GM21619 (cell line): ENCODE measurements at regions not wholly inside any gene's neighbourhood (a gene's known extent, or its start where the extent isn't known, plus 50 kb on each side); places are given as distances from the start of the nearest gene placed in this dataset.
A peak's percentile ranks its signal among the peaks of the same experiment; 100 is the strongest.
"Not testable (repeated sequence)": the region's sequence is repeated elsewhere in the genome, so short reads cannot be mapped to it uniquely, and the experiment has no call there.

Experiments
- ATAC-seq: cut with Tn5 transposase; IDR thresholded peaks from one replicate; pipeline ENCODE4 v1.9.1; 2021; ENCODE audit not compliant: unreplicated experiment

DNA sequence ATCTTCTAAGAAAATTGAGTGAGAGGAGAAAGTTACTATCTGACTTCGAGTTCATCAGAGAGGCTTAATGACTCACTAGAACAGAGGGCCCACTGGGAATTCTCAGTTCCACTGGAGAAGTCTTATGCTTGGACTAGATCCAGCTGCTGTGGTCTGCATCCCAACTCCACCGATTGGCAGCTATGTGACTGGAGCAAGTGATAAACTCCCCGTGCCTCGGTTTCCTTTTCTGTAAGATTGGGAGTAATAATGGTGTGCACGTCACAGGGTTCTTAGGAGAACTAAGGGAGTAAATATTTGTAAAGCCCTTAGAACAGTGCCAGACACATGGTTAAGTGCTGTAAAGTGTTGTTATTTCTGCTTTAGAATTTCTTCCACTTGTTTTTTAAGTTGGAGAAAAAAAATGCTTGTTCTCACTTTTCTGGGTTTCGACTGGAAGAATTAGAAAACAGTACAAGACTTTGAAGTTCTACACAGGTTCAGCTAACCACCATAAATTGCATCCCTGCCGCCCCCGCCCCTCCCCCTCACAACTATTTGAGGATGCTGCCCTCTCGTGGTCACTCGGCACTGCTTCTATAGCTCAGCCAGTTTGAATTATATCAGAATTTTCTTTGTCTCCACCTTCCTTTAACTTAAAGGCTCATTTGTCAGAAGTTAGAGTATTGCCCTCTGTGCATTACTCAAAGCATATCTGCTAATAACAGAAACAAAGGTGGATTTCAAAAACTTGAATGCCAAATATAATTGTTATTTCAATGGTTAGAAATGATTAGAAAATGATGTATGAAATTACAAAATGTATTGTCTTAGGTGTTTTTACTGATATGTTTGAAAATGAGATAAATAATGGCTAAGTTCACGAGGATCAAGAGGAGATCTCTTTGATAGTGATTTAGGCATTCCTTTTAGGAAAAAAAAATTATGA, 95.0 kb upstream of the IFNGR1 start:
- ATAC-seq, result no peak

GRCh38 chr6:137313211-137313610, 94.0 kb upstream of the IFNGR1 start:
- no peak for ATAC-seq

- ATAC-seq, result no peak
These were observed 92.8 kb upstream of the IFNGR1 start for GRCh38 chr6:137311940-137312339.

GRCh38 chr6:137309078-137309762, 90.0 kb upstream of the IFNGR1 start:
- ATAC-seq, result no peak

DNA sequence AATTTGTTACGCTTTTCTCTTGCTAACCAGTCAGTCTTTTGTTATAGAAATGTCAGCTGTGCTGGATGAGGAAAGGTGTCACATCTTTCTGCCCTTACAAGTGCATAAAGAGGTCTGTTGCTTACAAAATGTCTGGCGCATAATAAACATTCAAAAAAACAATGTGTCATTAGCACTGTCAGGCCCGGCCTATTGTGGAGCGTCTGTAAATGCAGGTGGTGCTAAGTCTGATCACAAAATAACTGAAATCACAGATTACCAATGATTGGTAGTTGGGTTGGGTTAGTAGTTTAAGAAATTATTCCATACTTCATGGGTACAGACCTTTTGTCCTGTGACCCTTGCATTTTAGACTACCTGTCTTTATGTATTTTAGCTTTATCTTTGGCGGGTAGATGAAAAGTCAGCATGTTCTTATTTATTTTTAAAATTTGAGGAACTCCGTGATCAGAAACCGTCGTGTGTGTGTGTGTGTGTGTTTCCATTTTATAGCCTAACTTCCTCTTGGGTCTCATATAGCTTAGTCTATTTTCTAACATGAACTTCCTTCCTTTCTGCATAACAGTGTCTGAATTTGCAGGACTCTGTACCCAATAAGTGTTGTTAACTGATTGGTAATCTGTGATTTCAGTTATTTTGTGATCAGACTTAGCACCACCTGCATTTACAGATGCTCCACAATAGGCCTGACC, 88.1 kb upstream of the IFNGR1 start:
- no peak for ATAC-seq

GRCh38 chr6:137305691-137306090, 86.5 kb upstream of the IFNGR1 start:
- no peak for ATAC-seq

- no peak for ATAC-seq
These were observed 85.0 kb upstream of the IFNGR1 start for GRCh38 chr6:137304020-137304780.

- ATAC-seq, result no peak
These were observed 84.3 kb upstream of the IFNGR1 start for GRCh38 chr6:137303441-137303840.

DNA sequence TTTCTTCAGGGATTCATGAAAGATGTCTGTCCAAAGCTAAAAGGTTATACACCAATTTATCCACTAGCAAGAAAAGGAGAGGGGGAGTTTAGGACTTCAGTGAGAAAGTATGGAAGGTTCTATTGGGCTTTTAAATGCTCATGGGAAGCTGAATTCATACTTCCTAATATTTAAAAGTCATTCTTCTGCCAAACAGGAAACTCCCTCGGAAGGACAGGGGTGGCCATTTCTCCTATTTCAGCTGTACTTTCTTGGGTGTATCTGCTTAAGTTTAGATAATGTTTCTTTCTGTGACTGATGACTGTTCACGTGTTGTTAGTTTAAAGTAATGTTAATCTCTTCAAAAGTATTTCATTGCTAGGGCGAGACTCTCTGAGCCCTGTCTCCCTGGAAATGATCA, 80.5 kb upstream of the IFNGR1 start:
- ATAC-seq, result no peak

DNA sequence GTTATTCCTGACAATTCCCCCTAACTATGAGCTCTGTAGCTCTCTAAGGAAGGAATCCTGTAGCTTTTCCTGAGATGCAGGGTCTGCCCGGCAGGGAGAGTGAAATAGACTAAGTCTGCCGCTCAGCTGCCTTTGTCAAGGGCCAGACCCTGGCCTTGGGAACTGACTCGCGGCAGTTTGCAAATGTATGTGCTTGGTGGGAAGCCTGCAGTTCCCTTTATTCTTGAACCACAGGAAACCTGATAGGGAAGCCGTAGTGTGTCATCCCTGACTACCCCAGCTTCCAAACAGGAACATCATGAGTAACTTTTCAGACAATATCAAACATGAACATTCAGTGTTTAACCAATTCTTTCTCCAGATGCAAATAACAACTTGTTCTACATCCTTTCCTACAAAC, 78.7 kb upstream of the IFNGR1 start:
- ATAC-seq, result no peak

- ATAC-seq, result not testable (repeated sequence)
These were observed 73.1 kb upstream of the IFNGR1 start for GRCh38 chr6:137292326-137292725.

- no peak for ATAC-seq
These were observed 72.3 kb upstream of the IFNGR1 start for GRCh38 chr6:137291441-137291840.

- no peak for ATAC-seq
These were observed 71.5 kb upstream of the IFNGR1 start for GRCh38 chr6:137290601-137291261.

DNA sequence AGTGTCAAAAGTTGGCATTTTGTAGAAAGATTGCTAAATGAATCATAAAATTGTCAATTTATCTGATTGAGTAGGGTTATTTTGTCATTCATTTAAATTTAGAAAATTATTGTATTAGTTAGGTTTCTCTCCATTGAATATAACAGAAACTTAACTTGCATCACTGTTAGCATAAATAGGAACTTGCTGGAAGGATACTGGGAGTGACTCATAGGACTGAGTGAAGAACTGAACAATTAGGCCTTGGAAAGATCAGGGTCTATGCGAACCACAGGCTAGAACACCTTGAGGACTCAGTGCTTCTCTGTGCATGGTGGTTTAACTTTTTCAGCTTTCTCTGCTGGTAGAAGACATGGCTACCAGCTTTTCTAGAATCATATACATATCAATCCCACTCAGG, 67.7 kb upstream of the IFNGR1 start:
- no peak for ATAC-seq

GRCh38 chr6:137286368-137286767, 67.2 kb upstream of the IFNGR1 start:
- ATAC-seq, result no peak

- no peak for ATAC-seq
These were observed 65.6 kb upstream of the IFNGR1 start for GRCh38 chr6:137284811-137285110.

GRCh38 chr6:137283940-137284810, 65.0 kb upstream of the IFNGR1 start:
- peak; percentile 86 for ATAC-seq

DNA sequence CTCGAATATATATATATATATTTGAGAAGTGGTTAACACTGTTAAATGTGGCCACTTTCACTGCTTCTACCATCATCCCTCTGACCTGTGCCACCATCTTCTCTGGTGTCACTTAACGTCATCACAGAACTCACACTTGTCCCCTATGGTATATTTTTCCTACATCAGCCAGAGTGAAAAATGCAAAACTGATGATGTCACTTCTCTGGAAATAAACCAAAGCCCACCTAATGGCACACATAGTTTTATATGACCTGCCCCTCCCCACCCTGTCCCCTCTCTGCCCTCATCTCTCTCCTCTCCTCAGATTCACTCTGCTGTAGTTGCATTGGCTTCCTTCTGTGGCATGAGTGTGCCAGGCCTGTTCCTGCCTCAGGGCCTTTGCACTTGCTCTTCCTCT, 63.9 kb upstream of the IFNGR1 start:
- ATAC-seq, result no peak

DNA sequence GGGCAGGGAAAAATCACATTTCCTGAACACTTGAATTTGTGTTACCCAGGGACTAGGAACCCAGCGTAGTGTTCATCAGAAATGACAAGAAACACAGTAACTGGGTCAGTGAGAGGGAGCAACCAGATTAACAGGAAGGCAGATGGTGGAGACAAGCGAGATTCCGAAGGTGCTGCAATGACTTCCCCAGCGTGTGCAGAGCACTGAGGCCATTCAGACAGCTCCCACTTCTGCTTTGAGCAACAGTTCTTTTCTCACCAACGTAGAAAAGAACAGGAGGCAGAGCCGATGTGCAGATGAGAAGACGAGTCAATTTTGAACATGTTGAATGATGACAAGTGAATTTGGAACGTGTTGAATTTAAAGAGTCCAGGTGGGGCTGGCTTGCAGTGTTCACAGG, 63.1 kb upstream of the IFNGR1 start:
- ATAC-seq, result no peak

- not testable (repeated sequence) for ATAC-seq
These were observed 60.1 kb upstream of the IFNGR1 start for GRCh38 chr6:137279279-137279678.
